ENCODE measurements at regions not wholly inside any gene's neighbourhood (a gene's known extent, or its start where the extent isn't known, plus 50 kb on each side); places are given as distances from the start of the nearest gene placed in this dataset.

DNA sequence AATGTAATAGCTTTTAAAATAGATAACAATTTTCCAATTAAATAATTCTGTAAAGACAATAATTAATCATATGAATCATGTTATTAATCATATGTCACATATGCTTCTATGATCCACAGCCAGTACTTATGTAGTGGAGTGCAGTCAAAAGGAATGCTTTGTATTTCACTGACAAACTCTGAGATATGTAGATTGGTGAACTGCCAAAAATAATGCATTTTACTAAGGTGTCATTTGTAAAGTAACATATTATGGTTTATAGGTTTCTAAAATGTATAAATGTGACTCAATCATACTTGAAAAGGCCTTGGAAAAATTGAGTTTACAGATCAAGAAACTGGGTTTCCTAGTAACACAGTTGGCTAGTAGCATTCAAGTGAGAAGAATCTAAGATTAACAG lies 93.8 kb upstream of the KCNH7 start:
- TF ChIP-seq EZH2 (IDR thresholded peaks at IDR 0.05; ENCODE audit: low read length, unreplicated experiment) (no peak), EZH2phosphoT487 (IDR thresholded peaks at IDR 0.05; ENCODE audit: borderline replicate concordance, low read length) (no peak)
- TF ChIP-seq, protein P1, sequence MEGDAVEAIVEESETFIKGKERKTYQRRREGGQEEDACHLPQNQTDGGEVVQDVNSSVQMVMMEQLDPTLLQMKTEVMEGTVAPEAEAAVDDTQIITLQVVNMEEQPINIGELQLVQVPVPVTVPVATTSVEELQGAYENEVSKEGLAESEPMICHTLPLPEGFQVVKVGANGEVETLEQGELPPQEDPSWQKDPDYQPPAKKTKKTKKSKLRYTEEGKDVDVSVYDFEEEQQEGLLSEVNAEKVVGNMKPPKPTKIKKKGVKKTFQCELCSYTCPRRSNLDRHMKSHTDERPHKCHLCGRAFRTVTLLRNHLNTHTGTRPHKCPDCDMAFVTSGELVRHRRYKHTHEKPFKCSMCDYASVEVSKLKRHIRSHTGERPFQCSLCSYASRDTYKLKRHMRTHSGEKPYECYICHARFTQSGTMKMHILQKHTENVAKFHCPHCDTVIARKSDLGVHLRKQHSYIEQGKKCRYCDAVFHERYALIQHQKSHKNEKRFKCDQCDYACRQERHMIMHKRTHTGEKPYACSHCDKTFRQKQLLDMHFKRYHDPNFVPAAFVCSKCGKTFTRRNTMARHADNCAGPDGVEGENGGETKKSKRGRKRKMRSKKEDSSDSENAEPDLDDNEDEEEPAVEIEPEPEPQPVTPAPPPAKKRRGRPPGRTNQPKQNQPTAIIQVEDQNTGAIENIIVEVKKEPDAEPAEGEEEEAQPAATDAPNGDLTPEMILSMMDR (conservative IDR thresholded peaks at IDR 0.05; ENCODE audit: low read depth, low read length), result no peak

Data from PC-3 (cell line).